HPDE6-E6E7 (cell line): ENCODE measurements at regions not wholly inside any gene's neighbourhood (a gene's known extent, or its start where the extent isn't known, plus 50 kb on each side); places are given as distances from the start of the nearest gene placed in this dataset.

Experiments
- DNase-seq: peaks from one replicate; pipeline ENCODE4 v3.0.0; 2011; ENCODE audit warnings: missing footprints; ENCODE audit errors: extremely low spot score

DNA sequence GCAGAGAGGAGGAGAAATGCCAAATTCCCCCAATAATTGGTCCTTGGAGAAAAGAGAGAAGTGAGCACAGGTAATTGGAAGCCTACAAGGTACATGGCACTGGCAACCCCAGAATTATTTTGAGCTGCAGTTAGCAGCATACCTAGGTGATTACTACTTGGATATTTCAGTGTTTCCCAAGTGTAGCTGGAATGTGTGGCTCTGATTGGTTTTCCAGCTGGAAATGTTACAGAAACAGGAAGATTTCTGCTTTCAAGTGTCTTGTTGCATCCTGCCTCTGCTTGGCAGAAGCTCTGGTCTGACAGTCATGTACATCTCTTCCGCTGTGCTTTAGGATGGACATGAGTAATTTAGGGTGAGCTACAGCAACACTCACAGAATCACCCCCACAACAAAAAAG is 262.1 kb downstream of the ENC1 start:
- no peak for DNase-seq

DNA sequence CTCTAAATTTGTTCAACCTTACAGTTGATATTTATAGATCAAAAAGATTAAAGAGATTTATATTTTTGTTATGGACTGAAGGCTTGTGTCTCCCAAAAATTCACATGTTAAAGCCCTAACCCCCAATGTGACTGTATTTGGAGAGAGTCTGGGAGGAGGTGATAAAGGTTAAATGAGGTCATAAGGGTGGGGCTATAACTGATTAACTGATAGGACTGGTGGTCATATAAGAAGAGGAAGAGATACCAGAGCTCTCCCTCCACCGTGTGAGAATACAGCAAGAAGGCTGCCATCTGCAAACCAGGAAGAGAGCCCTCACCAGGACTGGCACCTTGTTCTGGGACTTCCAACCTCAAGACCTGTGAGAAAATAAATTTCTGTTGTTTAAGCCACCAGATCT is 264.3 kb downstream of the ENC1 start:
- no peak for DNase-seq

DNA sequence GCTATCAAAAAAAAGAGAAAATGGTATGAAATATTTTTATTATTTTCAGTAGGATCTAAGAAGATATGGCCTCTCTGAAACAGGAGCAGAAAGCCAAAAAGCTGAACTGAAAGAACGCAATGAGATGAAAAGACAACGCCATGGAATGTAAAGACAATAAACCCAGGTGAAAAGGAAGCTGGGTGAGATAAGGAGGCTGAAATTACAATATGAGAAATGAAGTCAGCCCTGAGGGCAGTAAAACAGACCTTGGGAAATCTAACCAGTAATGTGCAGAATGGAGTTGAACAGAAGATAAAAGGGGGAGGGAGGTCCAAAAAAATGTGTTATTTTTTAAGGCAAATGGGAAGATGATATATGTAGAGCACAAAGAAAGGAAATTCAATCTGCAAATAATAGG is 265.3 kb downstream of the ENC1 start:
- no peak for DNase-seq

GRCh38 chr5:74374656-74375055 is 265.9 kb downstream of the ENC1 start:
- DNase-seq, result no peak

DNA sequence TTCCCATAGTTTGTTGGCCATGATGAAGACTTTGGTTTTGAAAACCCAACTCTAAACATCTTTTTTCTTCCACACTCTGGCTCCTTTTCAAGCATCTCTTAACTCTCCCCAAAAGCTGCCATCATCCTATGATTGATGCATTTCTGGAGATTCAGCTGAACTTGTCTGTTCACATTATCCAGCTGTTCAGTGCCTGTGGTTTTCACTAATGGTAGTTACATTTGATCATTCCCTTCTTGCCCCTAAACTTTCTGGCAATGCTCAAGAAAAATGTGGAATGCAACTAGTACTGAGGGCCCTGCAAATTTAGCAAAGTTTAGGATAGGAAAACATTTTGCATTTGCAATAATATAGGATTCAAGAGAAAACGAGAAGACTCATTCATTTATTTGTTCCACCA is 267.5 kb downstream of the ENC1 start:
- DNase-seq, result no peak

DNA sequence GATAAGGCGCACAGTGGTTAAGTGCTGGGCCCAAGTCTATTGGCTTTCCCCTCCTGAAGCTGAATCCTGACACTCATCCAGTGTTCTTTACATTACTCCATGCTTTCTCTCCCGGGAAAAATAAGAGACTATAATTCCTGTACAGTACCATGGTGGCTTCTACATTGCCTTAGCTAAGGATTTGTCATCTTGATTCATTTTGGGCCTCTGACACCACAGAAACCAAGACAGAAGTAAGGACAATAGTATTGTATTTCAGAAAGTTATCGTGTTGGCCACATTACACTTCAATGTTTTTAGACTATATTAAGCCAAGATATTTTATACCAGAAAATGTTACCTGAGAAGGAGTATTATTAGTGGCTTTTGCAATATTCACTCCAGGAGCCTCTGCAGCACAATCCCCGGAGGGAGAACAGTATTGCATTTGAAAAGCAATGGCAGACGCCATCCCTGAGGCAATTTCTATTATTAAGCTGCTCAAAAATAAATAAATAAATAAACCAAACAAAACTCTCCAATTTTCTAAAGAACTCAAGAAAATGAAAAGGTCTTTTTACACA is 267.9 kb downstream of the ENC1 start:
- DNase-seq, result no peak

- DNase-seq, result no peak
Observed at GRCh38 chr5:74372051-74372450, 268.5 kb downstream of the ENC1 start.

DNA sequence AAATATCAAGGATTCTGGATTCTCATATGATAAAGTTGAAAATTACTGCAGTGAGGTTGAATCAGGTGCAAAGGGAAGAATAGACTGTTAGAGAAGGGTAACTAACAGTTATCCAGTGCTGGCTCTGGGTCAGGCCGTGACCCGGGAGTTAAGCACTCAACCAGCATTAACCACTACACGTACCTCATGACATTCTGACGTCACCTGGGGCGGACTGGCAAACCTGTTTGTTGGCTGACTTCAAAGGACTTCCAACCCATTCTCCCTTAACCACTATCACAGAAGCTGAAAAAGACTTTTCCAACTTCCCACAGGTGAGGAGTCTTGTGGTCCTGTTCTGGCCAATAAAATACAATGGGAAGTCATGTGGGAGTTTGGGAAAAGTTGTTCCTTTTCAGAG is 268.9 kb downstream of the ENC1 start:
- DNase-seq, result no peak

DNA sequence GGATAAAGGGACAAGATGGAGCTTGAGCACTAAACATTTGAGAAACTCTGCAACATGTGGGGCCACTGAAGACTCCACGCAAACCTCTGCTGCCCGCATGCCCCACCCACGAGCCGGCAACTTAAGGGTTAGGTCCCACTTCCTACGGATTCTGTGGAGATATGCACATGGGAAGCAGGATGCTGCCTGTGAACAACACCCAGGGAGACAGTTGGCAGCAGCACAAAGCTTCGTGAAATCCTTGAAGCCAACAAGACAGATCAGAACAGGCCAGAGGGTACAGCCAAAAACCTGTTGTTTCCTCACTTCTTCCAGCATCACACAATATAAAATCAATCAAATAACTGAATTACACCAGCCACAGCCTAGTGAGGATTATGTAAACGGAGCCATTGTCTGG is 270.4 kb downstream of the ENC1 start:
- no peak for DNase-seq

DNA sequence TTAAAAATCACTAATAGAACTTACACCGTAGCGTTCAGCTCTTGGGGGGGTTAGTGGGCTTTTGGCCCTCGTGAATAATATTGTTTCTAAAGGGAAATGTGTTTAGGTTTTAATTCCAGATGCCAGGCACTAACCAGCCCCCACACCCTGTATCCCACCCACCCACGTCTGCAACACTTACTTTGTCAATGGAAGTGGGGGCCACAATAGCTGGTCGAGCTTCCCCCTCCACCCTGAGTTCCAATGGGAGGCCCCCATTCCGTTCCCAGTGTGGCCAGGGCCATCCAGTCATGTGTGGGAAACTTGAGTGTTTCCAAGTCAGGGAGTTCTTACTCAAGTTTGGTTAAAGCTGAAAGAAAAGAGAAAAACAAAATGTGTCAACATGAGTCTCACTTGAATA is 271.4 kb downstream of the ENC1 start:
- DNase-seq, result no peak

- DNase-seq, result no peak
Observed at GRCh38 chr5:74367934-74368333, 272.6 kb downstream of the ENC1 start.

GRCh38 chr5:74367241-74367733 is 273.2 kb downstream of the ENC1 start:
- no peak for DNase-seq

GRCh38 chr5:74365723-74366122 is 274.8 kb downstream of the ENC1 start:
- no peak for DNase-seq

DNA sequence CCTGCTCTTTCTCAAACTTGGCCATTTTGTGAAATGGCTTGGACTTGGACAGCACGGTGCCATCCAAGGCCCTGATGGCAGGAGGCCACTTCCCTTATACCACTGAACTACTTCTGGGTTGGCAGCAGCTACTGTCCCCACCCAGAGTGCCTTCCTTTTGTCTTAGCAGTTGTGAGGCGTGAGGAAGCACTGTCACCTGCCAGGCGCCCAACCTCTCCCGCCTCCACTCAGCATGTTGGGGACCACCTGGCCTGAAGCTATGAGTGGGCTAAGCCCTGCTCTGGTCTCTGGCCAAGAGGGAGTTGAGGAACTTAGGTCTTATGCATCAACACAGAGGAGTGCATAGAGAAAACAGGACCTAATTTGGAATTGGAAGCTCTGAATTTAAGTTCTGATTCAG is 276.0 kb downstream of the ENC1 start:
- no peak for DNase-seq

GRCh38 chr5:74363603-74364205 is 276.8 kb downstream of the ENC1 start:
- no peak for DNase-seq

GRCh38 chr5:74361406-74362358 is 278.8 kb downstream of the ENC1 start:
- no peak for DNase-seq

DNA sequence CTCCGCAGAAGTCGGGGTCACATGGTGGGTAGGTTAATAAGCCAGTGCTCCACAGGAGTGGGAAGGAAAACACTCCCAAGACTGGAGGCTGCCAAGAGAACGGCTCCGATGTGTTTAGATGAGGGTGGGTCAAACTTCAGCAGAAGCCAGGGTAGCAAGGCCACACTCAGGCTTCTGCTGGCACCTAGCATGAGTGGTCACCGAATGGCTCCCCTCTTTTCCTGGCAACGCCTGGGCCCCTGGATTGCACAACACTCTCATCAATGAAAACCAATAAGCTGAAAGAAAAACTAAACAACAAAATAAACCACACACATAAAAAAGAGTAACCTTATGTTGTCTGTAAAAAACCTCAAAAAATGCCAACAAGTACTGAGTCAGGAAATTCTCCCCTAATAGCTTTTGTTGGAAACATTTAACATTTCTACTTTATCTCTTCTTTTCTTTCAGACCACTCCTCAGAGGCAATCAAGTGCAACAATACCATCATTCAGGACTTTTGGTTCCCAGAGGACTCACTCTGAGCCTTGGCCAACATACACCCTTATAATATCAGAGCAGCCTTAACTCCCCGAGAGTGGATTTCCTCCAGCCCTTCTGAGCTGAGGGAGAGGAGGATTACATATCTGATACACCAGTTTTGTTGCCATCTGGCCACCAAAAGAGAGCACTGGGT is 279.9 kb downstream of the ENC1 start:
- no peak for DNase-seq

DNA sequence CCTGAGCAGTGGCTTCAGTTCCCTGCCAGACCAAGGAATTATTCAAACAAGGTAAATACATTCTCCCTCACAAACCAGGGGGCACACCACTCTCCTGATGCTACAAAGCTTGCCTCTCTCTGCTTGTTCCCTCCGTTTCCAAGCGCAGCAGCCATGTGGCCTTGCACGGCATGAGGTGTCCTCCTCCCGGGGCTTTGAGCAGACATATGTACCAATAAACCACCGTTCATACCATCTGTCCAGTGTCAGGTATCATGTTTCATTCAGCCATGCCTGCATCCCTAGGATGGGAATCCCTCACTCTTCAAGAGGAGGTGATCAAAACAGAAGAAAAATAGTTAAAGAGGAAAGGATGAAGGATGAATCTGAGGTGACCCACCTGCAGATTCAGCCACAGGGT is 282.7 kb downstream of the ENC1 start:
- DNase-seq, result no peak

DNA sequence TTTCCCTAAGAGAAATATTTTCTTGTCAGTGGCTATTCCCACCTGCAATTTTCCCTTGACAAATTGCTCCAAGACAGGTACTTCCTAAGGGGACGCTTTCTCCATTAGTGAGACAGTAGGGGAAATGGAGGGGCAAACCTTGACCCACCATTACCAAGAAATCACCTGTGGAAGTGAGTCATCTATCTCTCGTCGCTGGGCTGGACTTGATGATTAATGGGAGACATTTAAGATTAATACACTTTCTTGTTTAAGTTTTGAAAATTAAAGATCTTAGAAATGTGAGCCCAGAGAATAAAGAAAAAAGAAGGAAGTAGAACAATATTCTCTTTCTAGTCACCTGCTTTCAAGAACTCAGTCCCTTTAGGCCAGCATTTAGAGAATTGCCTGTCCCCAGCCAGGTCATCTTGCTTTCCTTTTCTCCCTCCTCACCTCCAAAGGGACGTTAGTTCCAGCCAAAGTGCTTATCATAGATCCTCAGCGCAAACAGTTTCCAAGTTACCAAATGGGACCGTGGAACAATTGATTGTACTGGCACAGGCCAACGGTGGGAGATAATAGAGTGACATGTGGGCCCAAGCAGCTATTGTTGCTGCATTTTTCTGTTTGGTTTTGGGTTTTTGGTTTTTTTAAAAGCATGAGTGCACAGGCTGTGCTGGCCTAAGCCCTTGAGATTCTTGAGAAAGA is 284.4 kb downstream of the ENC1 start:
- DNase-seq, result no peak

DNA sequence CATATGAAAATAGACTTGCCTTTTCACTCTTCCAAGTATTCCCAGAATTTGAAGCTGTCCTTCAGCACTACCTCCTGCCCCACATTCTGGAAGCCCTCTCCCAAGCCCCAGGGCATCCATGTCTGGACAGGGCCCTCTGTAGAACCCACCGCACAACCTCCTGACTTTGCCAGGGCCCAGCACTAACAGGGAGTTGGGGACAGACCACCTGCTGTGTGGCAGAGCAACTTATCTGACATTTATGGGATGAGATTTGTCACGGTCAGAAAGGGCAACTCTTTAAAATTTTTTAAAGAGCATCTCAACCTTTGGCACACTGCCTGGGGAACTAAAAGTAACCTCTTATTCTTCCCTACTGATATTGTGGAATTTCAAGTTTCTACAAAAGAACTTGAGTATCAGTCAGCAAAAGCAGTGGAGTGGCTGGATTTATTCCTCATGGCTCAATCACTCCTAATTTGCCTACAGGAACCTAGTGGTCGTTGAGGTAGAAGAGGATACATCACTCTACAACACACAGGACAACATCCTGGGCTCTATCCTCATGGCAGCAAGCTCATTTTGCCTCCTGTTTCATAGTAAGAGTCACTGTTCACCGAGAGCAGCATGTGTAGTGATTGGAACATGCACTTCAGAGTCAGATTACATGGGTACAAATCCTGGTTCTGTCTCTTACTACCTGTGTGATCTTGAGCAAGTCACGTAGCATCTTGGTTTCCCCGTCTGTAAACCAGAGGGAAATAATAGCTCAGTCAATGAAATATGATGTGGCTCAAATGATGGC is 285.3 kb downstream of the ENC1 start:
- DNase-seq, result no peak

DNA sequence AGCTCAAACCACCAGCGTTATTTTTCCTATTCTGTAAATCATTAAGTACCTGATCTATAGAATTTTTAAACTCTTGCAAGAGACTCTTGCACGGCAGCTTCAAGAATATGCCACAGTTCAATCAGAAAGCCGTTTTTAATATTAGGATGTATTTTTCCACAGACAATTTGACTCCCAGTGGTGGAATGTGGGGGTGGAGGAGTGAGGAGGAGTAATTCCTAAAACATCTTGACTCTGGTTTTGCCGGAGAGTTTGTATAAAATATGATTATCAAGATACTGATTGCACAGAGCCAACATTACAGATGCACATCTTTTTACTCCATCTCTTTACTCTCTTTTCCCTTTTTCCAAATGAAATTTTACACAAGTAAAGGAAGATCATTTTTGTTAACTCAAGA is 288.3 kb downstream of the ENC1 start:
- no peak for DNase-seq
